Ovary (tissue), 3 donors: ENCODE measurements at regions not wholly inside any gene's neighbourhood (a gene's known extent, or its start where the extent isn't known, plus 50 kb on each side); places are given as distances from the start of the nearest gene placed in this dataset.

Experiments
- CTCF ChIP-seq, 3 donors: fragments of 450-650 bp in 2 of 3; fragments of 200-600 bp in 1 of 3; IDR thresholded peaks; one replicate each; pipeline versions ENCODE4 v1.5.1 to v1.8.0; 2016 to 2022; ENCODE audit warnings: antibody characterized with exemption in 3 of 3, mild to moderate bottlenecking in 1 of 3
- EP300 ChIP-seq: sonication (generic); formaldehyde crosslinking; IDR thresholded peaks from one replicate; pipeline ENCODE4 v1.6.1; 2017; ENCODE audit warnings: antibody characterized with exemption
- POLR2A ChIP-seq: fragments of 450-650 bp; IDR thresholded peaks from one replicate; pipeline ENCODE4 v1.6.1; 2017; ENCODE audit warnings: antibody characterized with exemption, mild to moderate bottlenecking, moderate library complexity
- donor health status: DM: no; HTN: no; CAD: no.

GRCh38 chr9:119060629-119061385, 308.4 kb downstream of the BRINP1 start:
- no peak for TF ChIP-seq CTCF (IDR thresholded peaks at IDR 0.05)
- no peak for TF ChIP-seq POLR2A
- TF ChIP-seq EP300 = no peak
